SKM-1 (cell line): ENCODE measurements at regions not wholly inside any gene's neighbourhood (a gene's known extent, or its start where the extent isn't known, plus 50 kb on each side); places are given as distances from the start of the nearest gene placed in this dataset.

Experiments used
- DNase-seq: peaks from one replicate; lab custom pipeline; 2025; ENCODE audit not compliant: unreplicated experiment; lab: John Stamatoyannopoulos, UW

- no peak for DNase-seq
Measured at GRCh38 chr7:19871102-19871501, 97.7 kb upstream of the TMEM196 start.

GRCh38 chr7:19869979-19870378 is 96.6 kb upstream of the TMEM196 start:
- no peak for DNase-seq

- DNase-seq = no peak
Measured at GRCh38 chr7:19853261-19853832, 79.9 kb upstream of the TMEM196 start.

GRCh38 chr7:19852192-19852591 is 78.8 kb upstream of the TMEM196 start:
- DNase-seq = no peak

GRCh38 chr7:19851504-19851903 is 78.1 kb upstream of the TMEM196 start:
- no peak for DNase-seq

- DNase-seq = no peak
Measured at GRCh38 chr7:19834566-19834965, 61.1 kb upstream of the TMEM196 start.

GRCh38 chr7:19830604-19831003 is 57.2 kb upstream of the TMEM196 start:
- no peak for DNase-seq
